Raji (cell line): ENCODE measurements at regions not wholly inside any gene's neighbourhood (a gene's known extent, or its start where the extent isn't known, plus 50 kb on each side); places are given as distances from the start of the nearest gene placed in this dataset.

Experiments used
- POLR2A ChIP-seq: IDR thresholded peaks from 2 replicates; pipeline ENCODE4 v1.6.1; 2011; ENCODE audit warnings: low read depth, low read length, control low read depth; ENCODE audit not compliant: insufficient read depth

DNA sequence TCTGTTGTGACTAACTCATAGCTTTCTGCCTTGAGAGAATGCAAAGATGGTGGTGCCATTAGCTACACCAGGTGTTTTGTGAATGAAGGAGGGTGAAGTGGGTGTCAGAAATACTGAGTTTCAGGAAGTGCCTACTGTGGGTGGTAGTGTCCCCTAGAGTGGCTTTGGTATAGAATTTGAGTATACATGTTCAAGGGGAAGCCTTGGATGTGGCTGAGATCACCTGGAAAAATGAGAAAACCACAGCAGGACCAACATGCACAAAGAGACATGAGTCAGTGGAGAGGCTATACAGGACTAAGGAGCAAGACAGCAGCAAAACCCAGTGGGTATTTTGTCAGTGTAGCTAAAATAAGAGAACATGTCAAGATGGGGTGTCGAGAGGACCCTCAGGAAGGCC lies 204.3 kb upstream of the TBL1X start:
- TF ChIP-seq POLR2A: no peak

- TF ChIP-seq POLR2A: no peak
Observed at GRCh38 chrX:9267415-9267814, 197.4 kb upstream of the TBL1X start.

- TF ChIP-seq POLR2A: no peak
Observed at GRCh38 chrX:9269134-9269533, 195.7 kb upstream of the TBL1X start.

DNA sequence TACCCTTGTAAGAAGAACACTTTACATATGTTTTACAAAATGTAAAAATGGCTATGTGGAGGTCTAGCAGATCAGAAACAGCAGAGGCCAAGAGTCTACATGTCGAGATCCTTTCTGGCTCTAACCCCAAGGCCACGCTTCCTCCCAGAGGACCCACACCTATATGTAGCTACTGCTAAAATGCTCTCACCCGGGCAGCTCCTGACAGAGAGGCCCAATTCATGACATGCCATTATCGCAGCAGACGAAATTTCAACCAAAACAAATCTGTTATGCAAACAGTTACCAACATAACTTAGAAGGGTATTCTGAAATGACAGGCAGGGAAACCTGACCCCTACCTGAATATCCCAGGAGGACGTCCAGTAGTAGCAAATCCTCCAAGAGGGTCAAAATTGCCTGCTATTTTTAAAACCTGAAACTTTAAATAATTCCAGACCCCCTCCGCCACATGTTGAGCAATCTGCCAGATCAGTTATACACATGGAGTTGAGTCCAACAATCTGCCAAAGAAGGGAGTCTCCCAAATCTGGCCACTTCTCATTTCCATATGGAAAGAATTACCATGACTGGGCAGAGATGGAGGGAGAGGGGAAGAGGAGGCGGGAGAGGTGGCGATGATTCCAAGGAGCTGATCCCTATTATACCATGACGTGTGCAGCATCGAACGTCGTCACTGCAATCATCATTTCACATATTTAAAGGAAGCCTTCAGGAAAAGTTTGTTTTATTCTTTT lies 192.9 kb upstream of the TBL1X start:
- no peak for TF ChIP-seq POLR2A

GRCh38 chrX:9273744-9274143 lies 191.1 kb upstream of the TBL1X start:
- no peak for TF ChIP-seq POLR2A

- TF ChIP-seq POLR2A: no peak
Observed at GRCh38 chrX:9278475-9279233, 186.2 kb upstream of the TBL1X start.

DNA sequence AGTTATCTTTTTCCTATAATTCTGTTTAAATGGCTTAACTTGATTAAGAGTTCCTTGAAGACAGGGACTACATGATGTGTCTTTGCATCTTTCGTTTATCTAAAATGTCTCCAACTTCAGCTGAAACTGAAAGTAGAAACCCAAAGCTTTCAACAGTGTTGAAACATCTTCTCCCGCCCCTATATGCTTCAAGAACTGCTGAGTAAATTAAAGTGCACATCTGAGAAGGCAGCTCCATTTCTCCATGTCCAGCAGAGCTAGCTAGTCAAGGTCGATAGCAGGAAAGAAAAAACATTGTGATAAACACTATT lies 185.7 kb upstream of the TBL1X start:
- no peak for TF ChIP-seq POLR2A

DNA sequence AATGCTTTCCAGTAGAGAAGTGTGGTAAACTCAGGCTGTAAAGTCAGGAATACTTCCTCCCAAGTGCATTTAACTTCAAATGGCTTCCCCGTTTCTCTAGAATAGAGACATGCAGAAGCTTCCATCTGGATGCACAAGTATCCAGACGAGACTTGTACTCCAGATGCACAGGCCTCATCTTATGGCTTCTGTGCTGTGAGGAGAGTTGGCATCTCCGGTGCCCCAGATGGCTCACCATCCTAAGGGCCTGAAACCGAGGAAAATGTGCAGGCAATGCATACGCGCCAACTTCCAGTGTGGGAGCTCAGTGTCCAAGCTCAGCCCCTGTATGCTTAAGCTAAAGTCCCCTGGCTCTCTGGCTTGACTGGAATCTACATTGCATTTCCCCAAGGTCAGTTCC lies 184.0 kb upstream of the TBL1X start:
- TF ChIP-seq POLR2A: no peak

GRCh38 chrX:9282325-9282724 lies 182.5 kb upstream of the TBL1X start:
- no peak for TF ChIP-seq POLR2A

DNA sequence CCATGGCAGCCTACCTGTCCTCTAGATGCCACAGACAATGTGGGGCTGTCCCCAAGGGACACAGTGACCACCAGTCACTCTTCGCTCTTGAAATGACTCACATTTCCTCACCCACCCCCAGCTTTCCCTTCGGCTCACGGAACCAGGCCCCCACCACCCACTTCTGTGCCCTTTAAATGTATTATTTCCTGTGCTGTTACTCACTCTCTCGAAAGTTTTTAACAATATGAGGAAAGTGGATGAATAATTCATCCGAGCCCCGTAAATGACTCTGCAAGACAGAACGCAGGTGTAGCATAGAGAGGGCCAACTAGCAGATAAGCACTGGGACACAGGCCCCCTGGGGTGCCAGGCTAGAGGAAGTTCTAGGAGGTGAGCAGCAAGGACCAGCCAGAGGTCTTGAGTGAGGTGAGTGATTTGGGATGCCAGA lies 179.5 kb upstream of the TBL1X start:
- no peak for TF ChIP-seq POLR2A

DNA sequence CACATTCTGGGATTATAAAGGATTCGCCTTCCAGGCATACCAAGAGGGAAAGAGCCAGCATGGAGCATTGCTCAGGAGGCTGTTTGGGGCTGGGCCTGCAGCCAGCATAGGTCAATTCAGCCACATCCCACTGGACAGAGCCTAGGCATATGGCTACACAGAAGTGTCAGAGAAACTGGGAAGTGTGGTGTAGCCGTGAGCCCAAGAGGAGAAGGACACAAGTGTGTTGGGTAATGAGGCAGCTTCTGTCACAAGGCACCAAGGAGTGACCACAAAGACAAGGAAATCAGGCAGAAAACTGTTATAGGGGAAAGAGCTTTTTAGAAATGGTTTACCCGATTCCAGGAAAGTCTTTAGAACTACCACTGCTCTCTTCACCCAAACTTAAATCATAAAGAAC lies 178.6 kb upstream of the TBL1X start:
- TF ChIP-seq POLR2A: no peak

GRCh38 chrX:9291629-9292028 lies 173.2 kb upstream of the TBL1X start:
- no peak for TF ChIP-seq POLR2A

DNA sequence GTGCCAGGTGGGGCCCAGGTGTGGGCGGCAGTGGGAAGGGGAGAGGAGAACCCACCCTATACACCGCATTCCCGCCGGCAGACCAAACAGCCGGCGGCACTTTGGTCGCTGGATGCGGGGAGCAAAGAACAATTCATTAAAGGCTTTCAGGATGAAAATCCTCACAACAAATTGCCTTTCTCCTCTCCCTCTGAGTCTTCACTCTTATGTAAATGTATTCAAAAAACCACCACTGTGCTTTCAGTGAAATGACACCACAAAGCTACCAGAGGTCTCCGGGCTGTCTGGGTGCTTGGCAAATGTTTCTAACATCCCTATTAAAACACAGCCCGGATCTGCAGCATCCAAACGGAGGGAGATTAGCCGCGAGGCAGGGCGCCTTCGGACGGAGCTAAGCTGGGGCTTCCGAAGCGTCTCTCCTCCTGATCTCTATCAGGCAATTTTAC lies 171.8 kb upstream of the TBL1X start:
- TF ChIP-seq POLR2A: no peak

DNA sequence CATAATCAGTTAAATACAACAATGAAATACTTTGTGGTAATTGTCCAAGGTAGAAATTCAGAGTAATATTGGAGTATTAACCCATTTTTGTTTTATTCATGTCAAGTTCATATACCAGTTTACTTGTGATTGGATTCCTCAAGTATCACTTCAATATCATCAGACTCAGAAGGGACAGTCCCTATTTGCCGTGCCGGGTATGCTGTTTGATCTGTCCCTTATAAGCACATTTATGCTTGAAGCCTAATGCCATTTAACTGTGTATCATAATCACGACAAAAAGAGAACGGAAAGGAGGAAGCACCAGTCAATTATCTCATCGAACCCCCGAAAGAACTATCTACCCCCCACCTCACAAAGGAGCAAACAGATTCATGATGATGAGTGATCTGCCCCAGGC lies 171.0 kb upstream of the TBL1X start:
- TF ChIP-seq POLR2A: no peak

GRCh38 chrX:9295551-9295950 lies 169.3 kb upstream of the TBL1X start:
- TF ChIP-seq POLR2A: no peak

- TF ChIP-seq POLR2A: no peak
Observed at GRCh38 chrX:9298221-9298620, 166.6 kb upstream of the TBL1X start.

DNA sequence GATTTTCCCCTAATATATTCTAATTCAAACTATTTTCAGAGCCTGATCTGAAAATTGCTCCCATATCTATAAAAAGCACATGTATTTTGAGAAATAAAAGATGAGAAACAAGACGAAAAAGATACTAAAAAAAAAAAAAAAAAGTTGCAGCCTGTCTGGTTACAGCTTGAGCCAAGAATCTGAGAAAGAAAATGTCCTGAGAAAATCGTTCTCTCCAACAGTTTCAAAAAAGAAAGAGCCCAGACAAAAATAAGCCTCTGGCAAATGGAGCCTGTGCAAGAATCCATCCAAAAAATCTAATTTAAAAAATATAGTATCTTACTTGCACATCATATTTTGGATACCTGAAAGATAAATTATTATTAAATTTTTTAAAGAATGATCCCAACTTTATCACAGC lies 163.0 kb upstream of the TBL1X start:
- no peak for TF ChIP-seq POLR2A
